HG03571 (cell line): ENCODE measurements at regions not wholly inside any gene's neighbourhood (a gene's known extent, or its start where the extent isn't known, plus 50 kb on each side); places are given as distances from the start of the nearest gene placed in this dataset.
"Not testable (repeated sequence)": the region's sequence is repeated elsewhere in the genome, so short reads cannot be mapped to it uniquely, and the experiment has no call there.

Experiments used
- ATAC-seq: cut with Tn5 transposase; IDR thresholded peaks from one replicate; pipeline ENCODE4 v1.9.1; 2021; ENCODE audit not compliant: unreplicated experiment

DNA sequence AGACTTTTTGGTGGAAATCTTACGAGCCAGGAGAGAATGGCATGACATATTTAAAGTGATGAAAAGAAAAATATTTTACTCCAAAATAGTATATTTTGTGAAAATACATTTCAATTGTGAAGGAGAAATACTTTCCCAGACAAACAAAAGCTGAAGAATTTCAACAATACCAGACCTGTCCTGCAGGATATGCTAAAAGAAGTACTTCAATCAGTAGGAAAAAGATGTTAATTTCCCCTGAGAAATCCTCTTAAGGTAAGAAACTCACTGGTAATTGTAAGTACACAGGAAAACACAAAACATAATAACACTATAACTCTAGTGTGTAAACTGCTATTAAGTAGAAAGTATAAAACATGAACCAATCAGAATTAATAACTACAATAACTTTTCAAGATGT, 341.8 kb upstream of the GJE1 start:
- ATAC-seq, result no peak

DNA sequence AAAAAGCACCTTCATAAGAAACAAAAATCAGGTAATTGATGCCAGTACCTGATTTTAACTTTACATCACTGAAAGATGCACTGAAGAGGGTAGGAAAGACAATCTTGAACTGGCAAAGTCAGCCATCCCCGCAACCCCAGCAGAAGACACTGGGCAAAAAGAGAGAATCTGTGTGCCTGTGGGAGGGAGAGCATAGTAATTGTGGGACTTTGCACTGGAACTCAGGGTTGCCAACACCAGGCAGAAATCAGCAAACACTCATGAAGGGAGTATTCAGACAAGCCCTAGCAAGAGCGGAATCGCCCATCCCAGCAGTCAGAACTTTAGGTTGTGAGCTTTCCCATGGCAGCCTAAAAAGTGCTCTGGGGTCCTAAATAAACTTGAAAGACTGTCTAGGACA, 344.6 kb upstream of the GJE1 start:
- no peak for ATAC-seq

DNA sequence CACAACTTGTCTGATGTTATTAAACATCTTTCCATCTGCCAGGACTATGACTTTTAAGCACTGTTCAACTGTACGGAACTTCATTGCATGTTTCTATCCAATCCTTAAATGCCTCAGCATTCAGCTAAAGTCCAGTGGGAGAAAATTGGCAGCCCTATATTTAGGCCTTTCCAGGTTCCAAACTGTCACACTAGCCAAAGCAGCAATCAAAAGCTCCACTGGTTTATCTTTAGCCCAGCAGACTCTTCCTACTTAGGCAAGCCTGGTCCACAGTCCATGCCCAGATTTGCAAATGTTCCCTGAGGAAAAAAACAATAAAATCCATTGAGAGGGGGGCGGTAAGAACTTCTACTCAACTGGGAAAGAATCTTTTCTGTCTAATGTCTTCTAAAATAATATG, 349.1 kb upstream of the GJE1 start:
- no peak for ATAC-seq

DNA sequence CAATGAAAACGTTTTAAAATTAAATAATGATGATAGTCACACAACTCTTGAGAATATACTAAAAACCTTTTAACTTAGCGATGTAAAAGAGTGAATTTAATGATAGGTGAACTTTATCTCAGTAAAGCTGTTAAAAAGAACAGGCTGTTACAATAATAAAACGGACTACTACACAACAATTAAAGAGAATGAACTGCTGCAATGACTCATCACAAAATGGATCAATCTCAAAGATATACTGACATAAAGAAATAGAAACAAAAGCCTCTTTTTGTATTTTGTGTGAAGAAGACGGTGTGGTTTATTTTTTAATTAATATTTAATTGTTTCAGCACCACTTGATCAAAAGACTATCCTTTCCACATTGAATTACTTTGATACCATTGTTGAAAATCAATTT, 352.4 kb upstream of the GJE1 start:
- no peak for ATAC-seq

DNA sequence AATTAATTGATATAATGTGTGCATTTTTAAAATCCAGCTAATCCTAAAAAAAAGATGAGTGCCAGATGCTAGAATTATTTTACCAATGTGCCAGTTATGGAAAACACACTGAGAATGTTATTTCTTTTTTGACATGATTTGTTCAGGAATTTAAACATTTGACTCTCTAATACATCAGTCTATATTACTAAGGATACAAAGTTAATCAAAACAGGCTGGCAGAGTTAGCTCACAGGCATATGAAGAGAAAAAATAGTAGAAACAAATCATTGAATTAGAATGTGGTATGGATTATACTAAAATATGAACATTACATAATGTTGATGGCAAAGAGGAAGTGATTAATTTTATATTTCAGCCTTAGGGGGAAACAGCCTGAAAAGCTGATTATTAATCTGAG, 368.3 kb upstream of the GJE1 start:
- no peak for ATAC-seq

DNA sequence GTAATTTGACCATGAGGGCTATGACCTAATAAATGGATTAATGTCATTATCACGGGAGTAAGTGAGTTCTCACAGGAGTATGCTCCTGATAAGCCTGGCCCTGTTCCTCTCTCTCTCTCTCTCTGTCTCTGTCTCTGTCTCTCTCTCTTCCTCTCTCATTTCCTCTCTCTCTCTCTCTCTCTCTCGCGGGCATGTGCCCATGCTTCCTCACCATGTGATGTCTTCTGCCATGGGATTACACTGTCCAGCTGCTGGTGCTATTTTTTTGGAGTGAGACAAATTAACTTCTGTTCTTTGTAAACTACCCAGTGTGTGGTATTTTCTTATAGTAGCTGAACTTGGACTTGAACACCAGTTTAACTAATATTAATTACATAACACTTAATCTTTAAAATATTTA, 374.3 kb upstream of the GJE1 start:
- no peak for ATAC-seq

DNA sequence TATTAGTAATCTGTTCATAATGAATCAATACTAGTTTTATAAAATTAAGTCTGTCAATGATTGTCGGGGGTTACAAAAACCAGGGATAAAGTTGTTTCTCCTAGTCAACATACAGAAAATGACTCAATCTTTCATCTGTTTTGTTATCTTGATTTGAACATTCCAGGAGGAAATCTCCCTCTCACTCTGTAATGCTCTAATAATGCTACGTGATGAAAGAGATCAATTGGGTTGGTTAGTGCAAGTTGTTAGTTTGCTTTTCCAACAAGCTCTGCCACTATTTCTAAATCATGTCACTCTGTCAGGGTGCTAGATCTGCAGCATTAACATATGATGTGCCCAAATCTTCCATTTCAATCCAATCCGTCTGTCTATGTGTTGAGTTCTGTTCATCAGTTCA, 379.5 kb upstream of the GJE1 start:
- no peak for ATAC-seq

DNA sequence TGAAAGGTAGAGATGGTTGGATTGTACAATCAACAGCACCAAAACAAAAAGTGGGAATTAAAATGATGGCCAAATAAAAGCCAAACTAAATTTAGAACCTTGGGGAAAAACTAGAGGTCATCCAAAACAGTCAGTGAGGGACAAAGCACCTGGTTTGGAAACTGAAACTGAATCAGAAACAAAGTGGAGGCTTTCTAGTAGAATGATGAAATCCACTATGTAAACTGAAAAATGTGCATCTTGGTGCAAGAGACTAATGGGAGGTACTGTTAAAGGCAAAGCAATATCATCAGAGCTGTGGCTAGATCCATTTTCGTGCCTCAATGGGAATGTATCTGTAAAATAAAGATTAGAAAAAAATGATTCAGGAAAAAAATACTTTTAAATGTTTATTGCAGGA, 380.0 kb upstream of the GJE1 start:
- no peak for ATAC-seq

DNA sequence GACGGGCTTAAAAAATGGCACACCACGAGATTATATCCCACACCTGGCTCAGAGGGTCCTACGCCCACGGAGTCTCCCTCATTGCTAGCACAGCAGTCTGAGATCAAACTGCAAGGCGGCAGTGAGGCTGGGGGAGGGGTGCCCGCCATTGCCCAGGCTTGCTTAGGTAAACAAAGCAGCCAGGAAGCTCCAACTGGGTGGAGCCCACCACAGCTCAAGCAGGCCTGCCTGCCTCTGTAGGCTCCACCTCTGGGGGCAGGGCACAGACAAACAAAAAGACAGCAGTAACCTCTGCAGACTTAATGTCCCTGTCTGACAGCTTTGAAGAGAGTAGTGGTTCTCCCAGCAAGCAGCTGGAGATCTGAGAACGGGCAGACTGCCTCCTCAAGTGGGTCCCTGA, 386.4 kb upstream of the GJE1 start:
- ATAC-seq, result not testable (repeated sequence)

DNA sequence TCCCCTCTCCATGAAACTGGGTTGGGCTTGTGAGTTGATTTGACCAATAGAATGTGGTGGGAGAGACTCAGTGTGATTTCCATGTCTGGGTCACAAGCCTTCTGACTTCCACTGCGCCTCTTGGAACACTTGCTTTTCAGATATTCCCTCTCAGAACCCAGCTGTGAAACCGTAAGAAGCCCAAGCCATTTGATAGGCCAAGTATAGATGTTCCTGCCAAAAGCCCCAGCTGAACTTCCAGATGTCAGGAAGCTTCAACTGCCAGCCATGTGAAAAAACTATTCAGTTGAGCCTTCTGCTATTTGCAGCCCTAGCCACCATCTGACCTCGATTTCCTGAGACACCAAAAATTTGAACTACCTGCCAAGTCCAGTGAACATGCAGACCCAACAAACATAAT, 387.8 kb upstream of the GJE1 start:
- ATAC-seq, result no peak

DNA sequence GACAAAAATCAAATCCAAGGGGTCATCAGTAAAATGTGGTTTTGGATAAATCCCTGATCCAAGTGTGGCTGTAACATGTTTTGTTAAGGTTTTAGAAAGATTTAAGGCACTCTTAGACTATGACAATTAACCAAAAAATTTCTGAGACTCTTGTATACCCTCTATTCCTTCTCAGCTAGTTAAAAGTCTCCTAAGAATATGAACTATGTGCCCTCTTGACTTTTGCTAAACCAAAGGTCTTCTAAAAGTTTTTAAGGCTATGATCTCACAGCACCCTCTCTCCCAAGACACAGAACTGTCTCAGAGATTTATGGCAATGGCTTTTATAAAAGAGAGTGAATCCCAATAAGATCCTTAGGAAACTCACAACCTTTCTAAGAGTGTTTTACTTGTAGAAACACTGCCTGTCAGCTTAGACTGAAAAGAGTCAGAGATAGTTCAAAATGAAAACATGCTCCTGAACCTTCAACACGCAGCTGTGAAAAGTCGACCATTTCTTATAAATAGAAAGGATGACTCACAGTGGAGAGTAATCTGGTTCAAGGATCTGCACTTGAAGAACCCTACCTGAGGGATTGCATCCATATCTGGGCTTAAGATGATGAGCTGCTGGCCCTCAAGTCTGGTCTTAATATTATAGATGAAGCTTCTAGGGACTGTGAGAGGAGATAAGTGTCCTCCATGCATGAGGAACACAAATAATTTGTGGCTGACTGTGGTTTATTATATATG, 388.4 kb upstream of the GJE1 start:
- no peak for ATAC-seq

DNA sequence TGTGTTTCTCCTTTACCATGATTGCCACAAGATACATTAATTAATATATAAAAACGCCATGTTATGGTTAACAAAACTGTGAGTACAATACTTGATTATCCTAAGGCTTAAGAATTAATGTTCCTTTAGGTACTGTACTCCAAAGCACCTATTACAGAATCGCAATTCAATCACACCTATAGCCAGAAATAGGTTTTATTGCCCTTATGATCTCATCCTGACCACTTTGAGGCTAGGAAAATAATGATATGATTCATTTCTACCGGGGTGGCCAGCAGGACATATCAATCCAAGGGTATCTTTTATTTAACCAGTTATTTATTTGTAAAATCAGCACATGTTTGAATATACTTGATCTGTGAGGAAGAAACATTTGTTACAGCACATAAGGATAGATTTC, 396.6 kb upstream of the GJE1 start:
- no peak for ATAC-seq

DNA sequence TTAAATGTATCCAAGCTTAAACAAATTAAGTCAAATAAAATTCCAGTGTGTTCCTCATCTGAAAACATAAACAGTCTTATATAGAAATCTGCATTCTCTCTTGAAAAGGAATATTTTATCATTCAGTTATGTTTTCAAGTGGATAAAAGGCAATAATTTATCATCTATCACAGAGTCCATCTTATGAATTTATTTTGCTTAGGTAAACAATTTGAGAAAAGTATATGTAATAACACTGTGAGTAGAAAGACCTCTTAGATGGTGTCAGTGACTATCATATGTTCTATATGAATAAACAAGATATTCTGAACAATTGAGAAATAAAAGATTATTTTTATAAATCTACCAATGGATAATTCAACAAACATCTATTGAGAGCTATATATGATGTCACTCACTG, 397.6 kb upstream of the GJE1 start:
- ATAC-seq, result no peak

DNA sequence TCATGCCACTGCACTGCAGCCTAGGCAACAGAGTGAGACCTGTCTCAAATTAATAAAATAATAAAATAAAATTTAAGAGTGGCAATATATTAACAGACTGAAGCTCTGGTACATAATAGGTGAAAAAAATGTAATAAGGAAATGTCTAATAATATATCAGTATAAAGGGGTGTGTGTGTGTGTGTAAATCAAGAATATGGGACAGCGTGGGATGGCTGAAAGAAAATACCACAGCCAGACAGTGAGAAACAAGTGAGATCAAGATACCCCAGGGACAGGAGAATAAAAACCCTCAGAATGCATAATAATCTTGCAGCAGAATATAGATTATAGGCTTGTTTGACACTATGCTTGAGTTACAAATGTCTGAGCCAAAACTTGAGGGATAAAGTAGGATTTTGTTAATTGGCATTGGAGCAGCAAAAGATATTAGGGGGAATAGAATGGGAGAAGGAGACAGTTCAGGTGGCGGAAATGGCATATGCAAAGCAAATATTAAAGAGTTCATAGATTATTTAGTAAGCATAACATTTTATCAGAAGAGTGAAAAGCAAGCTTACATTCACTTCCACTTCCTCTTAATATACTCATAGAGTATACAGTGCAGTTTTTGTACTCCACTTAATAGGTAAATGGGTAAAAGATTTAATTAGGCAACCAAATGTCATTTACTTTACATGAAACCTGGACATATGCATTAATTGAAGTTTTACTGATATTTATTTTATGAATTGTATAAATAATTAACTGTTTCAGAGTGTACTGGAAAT, 398.5 kb upstream of the GJE1 start:
- ATAC-seq, result no peak

DNA sequence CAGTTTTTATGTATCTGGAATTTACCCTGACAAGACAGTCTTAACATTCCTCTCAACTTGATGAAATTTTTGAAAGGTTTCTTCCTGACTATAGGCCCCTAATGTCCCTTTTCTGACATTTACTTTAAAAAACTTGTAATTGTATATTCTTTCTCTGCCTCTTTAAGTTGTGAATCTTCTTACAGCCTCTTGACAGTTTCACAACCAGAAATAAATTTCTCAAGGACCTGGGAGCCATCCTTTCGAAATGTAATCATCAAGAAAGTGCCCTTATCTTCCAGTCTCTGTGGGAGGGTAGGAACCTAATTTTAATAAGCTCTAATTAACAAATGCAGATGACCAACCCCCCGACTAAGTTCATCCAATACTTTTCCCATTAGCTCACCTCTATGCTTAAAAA, 403.6 kb upstream of the GJE1 start:
- no peak for ATAC-seq

DNA sequence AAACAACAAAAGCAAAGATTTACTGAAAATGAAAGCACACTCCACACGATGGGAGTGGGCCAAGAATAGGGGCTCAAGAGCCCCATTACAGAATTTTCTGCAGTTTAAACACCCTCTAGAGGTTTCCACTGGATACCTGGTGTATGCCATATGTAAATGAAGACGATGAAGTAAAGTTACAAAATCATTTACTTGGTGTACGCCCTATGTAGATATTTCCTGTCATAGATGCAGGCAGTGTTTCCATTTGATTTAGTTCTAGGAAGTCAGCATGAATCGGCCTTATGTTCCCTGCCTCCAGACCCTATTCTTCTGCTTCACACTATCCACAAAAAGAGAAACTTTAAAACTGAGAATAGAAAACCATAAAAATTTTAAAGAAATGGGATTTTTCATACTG, 404.4 kb upstream of the GJE1 start:
- ATAC-seq, result no peak

DNA sequence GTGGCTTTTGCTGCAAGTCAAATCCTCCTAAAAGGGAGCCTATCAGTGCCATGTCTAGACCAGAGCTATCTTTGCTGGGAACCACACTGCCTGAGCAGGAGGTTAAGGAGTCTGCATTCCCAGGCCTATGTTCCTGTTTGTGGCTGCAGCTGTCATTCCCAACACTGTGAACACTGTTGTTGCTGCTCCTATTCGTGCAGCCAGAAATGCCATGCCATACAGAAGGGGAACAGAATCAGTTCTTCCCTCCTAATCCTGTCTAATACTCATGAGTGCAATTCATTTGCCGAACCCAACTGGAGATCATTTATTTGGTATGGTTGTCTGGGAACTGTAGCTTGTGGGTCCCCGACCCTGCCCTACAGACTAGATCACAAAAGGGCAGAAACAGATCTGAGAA, 406.5 kb upstream of the GJE1 start:
- no peak for ATAC-seq

DNA sequence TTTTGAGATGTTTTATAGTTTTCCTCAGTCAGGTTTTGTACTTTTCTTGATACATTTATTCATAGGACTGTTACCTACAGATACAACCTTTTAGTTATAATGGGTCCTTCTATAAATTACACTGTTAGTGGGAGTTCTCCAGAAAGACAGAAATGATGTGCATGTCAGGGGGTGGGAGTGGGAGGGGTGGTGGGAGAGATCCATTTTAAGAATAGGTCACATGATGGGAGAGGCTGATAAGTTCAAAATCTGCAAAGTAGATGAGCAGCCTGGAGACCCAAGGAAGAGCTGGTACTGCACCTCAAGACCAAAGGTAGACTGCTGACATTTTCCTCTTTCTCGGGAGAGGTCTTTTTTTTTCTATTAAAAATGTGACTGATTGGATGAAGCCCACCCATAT, 408.0 kb upstream of the GJE1 start:
- no peak for ATAC-seq

DNA sequence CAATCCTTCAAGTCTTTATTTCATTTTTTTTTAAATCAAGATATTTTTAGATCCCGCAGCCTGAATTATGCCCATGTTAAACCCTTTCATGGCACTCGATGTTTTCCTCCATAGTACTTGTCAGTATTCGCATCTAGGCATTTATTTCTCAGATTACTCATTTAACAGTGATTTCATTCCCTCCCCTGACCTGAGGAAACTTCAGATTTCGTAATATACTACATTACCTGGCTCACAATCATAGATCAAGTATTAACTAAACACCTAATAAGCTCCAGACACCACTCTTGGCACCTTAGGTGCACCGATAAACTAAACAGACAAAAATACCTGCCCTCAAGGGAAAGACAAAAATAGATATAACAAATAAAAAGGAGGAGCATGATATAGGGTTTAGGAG, 413.2 kb upstream of the GJE1 start:
- no peak for ATAC-seq

DNA sequence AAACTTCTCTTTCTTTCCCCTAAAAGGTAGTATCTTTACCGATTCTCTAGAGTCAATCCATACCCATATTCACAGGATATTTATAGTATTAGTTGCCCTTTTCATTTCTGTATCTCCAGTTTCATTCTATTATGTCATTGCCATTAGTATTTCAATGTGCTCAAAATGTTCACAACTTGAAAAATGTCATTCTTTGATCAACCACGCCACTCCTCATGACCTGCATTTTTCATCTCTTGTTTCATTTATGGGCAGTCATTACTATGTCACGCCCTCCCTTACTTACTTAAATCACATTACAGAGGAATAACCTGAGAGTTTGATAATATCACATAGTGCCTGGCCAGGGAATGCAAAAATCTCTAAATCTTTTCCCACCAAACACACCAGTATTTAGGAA, 427.3 kb upstream of the GJE1 start:
- no peak for ATAC-seq

DNA sequence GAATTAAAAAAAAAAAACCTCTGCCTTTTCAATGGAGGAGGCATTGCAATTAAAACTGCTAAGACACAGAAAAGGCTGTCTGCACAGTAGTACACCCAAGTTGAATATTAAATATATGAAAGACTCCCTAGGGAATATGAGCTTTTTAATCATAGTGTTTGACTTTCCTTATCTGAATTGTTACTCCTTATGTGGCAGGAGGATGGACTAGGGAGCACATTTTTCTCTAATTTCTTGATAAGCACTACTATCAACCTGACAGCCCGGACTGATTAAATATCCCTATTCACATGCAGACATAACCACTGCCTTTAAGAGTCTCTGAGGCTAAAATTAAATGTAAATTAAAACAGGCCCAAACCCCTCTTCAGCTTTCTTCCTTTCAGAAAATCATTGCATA, 428.6 kb upstream of the GJE1 start:
- ATAC-seq, result no peak

DNA sequence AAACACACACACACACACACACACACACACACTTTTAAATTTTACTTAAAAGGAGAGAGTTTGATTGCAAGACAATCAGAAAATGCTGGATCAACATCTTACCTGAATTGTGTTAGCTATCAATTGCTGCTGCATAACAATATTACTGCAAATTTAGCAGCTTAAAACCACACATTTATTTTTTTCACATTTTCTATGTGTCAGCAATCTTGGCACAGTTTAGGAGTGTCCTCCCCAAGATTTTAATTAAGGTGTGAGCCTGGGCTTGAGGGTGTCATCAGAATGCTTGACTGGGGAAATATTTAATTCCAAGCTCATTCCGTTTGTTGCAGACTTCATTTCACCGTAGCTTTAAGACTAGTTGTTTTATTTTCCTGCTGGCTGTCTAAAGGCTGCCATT, 431.0 kb upstream of the GJE1 start:
- ATAC-seq, result no peak

DNA sequence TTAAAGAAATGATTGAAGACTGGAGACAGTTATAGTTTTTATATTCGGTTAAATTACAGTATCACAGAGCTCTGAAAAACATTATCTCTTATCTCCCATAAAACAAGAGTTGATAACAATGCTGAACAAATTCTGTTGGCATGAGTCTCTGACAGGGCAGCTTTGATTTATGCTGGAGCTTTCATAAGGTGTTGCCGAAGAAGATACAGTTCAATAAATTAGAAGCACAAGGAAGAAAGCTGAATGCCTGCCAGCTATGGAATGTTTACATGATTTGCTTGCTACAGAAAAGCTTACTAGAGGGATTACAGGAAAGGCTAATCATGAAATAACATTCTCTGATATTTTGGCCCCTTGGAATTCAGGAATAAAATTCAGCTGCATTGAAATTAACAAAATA, 431.9 kb upstream of the GJE1 start:
- ATAC-seq, result no peak
